ENCODE measurements at regions not wholly inside any gene's neighbourhood (a gene's known extent, or its start where the extent isn't known, plus 50 kb on each side); places are given as distances from the start of the nearest gene placed in this dataset.
A peak's percentile ranks its signal among the peaks of the same experiment; 100 is the strongest.

DNA sequence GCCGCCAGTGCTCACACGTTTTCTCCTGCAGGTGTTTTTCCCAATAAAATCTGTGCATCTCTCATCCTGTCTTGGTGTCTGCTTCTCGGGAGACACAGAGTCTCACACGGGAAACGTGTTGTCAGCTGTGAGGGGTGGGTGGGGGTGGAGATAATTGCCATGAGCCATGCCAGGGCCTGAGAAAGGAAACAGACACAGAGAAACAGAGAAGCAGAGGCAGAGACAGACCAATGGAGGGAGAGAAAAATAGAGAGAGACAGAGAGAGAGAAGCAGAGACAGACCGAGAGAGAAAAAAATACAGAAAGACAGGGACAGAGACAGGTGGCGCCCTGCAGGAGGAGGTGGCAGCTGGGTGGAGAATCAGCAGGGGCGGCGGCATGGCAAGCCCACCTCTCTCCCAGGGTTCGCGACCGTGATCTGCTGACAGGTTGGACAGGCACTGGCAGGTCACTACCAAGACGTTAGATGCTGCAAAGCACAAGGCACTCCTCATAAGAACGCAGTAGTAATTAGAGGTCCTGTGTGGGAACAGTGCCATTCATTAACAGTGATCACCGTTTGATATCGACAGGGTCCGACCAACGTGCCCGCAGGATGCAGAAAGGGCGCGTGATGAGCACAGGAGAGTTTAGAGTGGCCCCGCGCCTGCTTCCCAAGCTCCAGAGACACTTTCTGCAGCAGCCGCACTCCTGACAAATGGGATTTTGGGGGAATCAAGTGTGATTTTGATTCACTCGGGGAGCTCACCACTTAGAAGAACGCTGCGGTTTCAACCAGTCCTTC lies 70.5 kb upstream of the INSIG1 start:
- Mint-ChIP-seq H3K4me3 (no peak overlapping the region), H3K36me3 (ENCODE audit: insufficient read depth) (no peaks in the 10 kb centered on the region), H3K4me1 (ENCODE audit: low read depth in 2 of 2) (peaks cover 0 to 2% of the 10 kb centered on the region in 2 donors), H3K9me3 (no peaks in the 10 kb centered on the region), H3K27ac (no peak overlapping the region), H3K27me3 (peaks cover 22 to 36% of the 10 kb centered on the region in 2 donors)
- no peak for ATAC-seq (replicated peaks)
- DNase-seq, result no peak

DNA sequence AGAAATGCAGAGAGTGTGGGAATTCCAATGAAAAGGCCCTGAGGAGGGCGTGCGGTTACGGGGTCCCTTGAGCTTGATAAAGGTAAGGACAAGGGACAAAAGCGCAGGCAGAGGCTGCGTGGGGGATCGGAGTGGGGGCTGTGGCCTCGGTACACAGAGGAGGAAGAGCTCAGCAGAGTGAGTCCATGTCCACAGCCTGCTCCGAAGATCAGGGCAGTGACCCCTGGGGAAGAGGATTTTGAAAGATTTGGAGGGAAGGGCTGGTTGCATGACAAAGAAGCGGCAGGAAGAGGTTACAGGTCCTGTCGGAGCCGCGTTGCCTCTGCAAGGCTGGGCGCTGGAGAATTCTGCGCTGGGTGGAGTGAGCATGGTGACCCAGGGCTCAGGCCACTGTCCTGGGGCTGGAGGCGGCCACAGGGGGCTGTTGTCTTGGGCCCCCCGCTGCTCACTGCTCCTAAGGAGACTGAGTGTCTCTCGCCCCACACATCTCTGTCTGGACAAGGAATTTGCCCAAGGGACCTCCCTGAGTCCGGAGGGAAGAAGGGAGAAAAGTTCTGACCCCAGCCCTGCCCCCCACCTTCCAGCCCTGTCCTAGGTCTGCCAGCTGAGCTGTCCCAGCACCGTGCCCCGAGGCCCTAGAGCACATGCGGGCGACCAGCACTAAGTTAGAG lies 69.8 kb upstream of the INSIG1 start:
- no peaks in the 10 kb centered on the region for H3K9me3 Mint-ChIP-seq
- H3K4me1 Mint-ChIP-seq (ENCODE audit: low read depth in 2 of 2), result peaks cover 0 to 2% of the 10 kb centered on the region in 2 donors
- no peaks in the 10 kb centered on the region for H3K36me3 Mint-ChIP-seq (ENCODE audit: insufficient read depth)
- no peak overlapping the region for H3K4me3 Mint-ChIP-seq
- DNase-seq, result no peak
- no peak for ATAC-seq (replicated peaks)
- H3K27me3 Mint-ChIP-seq, result peaks cover 15 to 29% of the 10 kb centered on the region in 2 donors
- no peak overlapping the region for H3K27ac Mint-ChIP-seq

DNA sequence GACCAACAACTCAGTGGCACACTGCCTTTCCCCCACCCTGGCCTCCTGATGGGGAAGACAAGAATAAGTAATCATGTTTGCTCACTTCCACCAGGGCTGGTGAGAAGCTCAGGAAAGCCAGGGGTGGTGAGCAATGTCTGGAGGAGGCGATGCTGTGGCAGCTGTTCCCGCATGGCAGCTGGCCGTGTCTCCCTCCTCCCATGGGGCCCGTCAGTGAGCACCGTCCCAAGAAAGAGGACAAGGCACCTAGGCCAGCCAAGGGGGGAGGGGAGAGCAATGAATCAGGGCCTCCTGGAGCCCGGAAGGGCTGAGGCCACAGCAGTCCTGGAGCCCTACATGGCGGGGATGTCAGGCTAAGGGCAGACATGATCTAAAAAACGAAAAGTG lies 69.2 kb upstream of the INSIG1 start:
- Mint-ChIP-seq H3K9me3 (no peaks in the 10 kb centered on the region), H3K27me3 (peaks cover 12 to 26% of the 10 kb centered on the region in 2 donors), H3K4me3 (no peak overlapping the region), H3K36me3 (ENCODE audit: insufficient read depth) (no peaks in the 10 kb centered on the region), H3K4me1 (ENCODE audit: low read depth in 2 of 2) (peaks cover 0 to 2% of the 10 kb centered on the region in 2 donors), H3K27ac (no peak overlapping the region)
- no peak for ATAC-seq (replicated peaks)
- DNase-seq, result no peak

DNA sequence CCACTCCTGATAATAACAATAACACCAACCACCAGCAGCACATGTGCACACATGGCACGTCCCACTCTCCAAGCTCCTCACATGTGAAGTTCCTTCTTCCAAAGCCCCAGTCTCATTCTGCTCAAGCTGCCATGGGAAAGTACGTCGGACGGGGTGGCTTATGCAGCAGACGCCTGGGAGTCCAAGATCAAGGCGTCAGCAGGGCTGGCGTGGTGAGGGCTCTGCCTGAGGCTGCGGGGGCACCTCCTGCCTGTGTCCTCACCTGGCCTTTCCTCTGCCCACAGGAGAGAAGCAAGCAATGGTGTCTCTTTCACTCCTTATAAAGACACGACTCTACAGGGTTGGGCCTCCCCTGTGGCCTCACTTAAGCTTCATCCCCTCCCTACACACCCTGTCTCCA lies 68.8 kb upstream of the INSIG1 start:
- Mint-ChIP-seq H3K27me3 (peaks cover 12 to 26% of the 10 kb centered on the region in 2 donors), H3K4me1 (ENCODE audit: low read depth in 2 of 2) (peaks cover 0 to 2% of the 10 kb centered on the region in 2 donors)
- ATAC-seq (replicated peaks), result no peak

DNA sequence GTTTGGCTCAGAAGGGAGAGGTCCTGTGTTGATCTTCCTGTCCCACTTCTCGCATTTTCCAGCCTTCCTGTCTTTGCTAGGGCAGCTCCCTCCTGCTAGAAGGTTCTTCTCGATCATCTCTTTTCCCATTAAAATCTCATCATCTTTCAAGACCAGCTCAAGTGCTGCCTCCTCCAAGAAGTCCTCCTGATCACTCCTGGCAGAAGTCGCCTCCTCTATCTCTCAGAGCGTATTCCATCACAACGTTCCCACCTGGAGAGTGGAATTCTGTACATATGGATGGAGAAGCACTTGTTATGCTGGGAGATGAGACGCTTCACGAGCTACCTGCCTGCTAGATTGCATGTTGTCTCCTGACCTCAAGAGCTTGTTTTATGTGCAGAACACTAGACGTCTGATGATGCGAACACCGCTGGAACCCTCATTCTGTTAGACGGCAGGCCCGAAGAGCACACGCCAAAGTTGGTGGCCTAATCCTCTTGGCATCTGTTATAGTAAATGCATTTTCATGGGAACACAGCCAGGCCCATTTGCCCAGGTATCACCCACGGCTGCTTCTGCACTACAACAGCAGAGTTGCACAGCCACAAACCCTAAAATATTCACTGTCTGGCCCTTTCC lies 68.0 kb upstream of the INSIG1 start:
- Mint-ChIP-seq H3K36me3 (ENCODE audit: insufficient read depth) (no peaks in the 10 kb centered on the region), H3K27ac (peak overlapping the region in 1 of 2 donors; percentile 81), H3K9me3 (no peaks in the 10 kb centered on the region), H3K27me3 (peaks cover 12 to 26% of the 10 kb centered on the region in 2 donors), H3K4me3 (no peak overlapping the region), H3K4me1 (ENCODE audit: low read depth in 2 of 2) (peaks cover 0 to 2% of the 10 kb centered on the region in 2 donors)
- ATAC-seq (replicated peaks), result no peak
- DNase-seq, result no peak

More for the DNA sequence above, 68.8 kb upstream of the INSIG1 start:
- Mint-ChIP-seq H3K36me3 (ENCODE audit: insufficient read depth) (no peaks in the 10 kb centered on the region), H3K4me3 (no peak overlapping the region), H3K9me3 (no peaks in the 10 kb centered on the region), H3K27ac (no peak overlapping the region)
- DNase-seq, result no peak

DNA sequence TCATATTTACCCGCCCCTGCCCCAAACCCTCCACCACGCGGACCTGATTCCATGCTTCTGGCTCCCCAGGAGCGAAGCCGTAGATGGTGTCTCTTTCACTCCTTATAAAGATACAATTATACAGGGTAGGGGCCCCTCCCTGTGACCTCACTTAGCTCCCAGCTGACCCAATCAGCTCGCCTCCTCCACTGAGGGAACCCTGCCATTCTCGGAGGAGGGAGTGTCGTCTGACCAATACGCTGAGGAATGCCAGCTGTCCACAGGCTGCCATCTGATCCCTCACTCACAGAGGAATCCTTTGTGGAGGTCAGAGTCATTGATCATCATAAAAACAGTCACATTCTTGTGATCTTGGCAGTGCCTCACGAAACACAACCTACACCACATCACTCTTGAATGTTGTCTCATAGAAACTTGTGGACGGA lies 67.5 kb upstream of the INSIG1 start:
- peaks cover 0 to 2% of the 10 kb centered on the region in 2 donors for H3K4me1 Mint-ChIP-seq (ENCODE audit: low read depth in 2 of 2)
- no peak overlapping the region for H3K4me3 Mint-ChIP-seq
- peaks cover 12 to 26% of the 10 kb centered on the region in 2 donors for H3K27me3 Mint-ChIP-seq
- no peak for ATAC-seq (replicated peaks)
- no peak overlapping the region for H3K27ac Mint-ChIP-seq
- H3K9me3 Mint-ChIP-seq, result no peaks in the 10 kb centered on the region
- no peak for DNase-seq
- H3K36me3 Mint-ChIP-seq (ENCODE audit: insufficient read depth), result no peaks in the 10 kb centered on the region

DNA sequence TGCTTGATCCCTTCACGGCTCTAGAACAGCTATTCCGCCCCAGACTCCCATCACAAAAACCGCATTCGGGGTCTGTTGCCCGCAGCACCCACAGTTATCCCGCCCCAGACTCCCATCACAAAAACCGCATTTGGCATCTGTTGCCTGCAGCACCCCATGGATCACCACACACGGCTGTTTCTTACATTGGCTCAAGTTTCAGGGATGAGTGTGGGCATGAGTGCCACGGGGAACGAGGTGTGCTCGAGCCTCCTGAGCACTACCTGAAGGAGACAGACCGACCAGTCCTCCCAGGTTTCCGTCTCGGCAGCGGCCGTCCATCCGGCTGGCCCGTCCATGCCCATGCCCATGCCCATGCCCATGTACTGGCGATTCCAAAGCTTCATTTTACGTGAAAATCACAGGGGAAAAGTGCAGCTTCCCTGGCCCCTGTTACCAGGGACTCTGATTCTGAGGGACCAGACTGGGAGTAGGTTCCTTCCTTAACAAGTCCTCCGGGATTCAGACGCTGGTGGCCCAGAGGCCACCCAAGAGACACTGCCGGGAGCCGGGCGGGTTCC lies 66.4 kb upstream of the INSIG1 start:
- Mint-ChIP-seq H3K36me3 (ENCODE audit: insufficient read depth) (no peaks in the 10 kb centered on the region), H3K9me3 (no peaks in the 10 kb centered on the region), H3K4me3 (no peak overlapping the region), H3K27me3 (peaks cover 6 to 19% of the 10 kb centered on the region in 2 donors), H3K4me1 (ENCODE audit: low read depth in 2 of 2) (peaks cover 0 to 2% of the 10 kb centered on the region in 2 donors), H3K27ac (no peak overlapping the region)
- ATAC-seq (replicated peaks), result no peak
- DNase-seq, result no peak

DNA sequence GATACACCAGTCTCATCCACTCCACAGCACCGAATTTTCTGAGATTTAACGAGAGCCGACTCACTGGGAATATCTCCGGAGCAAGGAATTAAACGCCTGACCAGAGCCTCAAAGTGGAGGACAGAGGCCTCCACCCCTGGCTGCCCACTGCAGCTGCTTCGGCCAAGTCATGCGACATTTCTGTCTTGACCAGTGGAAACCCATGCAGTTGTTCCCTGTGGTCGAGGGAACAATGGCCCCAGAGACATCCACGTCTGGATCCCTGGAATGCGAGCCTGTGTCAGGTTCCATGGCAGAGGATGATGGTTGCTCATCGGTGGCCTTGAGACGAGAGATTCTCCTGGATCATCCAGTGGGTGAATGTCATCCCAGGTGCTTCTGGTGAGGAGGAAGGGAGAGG lies 65.7 kb upstream of the INSIG1 start:
- no peaks in the 10 kb centered on the region for H3K36me3 Mint-ChIP-seq (ENCODE audit: insufficient read depth)
- peaks cover 11 to 20% of the 10 kb centered on the region in 2 donors for H3K27me3 Mint-ChIP-seq
- H3K27ac Mint-ChIP-seq, result no peak overlapping the region
- no peaks in the 10 kb centered on the region for H3K9me3 Mint-ChIP-seq
- no peak for DNase-seq
- H3K4me3 Mint-ChIP-seq, result no peak overlapping the region
- no peak for ATAC-seq (replicated peaks)
- peaks cover 0 to 2% of the 10 kb centered on the region in 2 donors for H3K4me1 Mint-ChIP-seq (ENCODE audit: low read depth in 2 of 2)

DNA sequence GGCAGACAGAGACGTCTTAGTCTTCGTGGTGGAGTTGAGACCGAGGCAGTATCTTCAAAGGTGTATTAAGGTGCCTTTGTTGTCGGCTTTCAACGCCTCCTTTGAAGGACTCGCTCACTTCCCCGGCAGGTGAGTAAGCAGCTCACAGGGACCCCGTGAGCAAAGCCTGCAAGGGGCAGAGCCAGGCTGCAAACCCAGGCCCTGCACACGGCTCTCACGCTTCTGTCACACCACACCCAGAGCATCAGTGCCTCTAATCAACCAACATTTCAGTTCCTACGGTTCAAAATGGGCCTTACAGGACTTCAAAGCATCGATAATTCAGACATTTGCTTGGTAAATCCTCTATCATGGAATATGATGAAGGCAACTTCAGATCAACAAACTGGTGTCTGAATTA lies 64.8 kb upstream of the INSIG1 start:
- Mint-ChIP-seq H3K27ac (no peak overlapping the region), H3K4me1 (ENCODE audit: low read depth in 2 of 2) (peaks cover 0 to 1% of the 10 kb centered on the region in 2 donors)

DNA sequence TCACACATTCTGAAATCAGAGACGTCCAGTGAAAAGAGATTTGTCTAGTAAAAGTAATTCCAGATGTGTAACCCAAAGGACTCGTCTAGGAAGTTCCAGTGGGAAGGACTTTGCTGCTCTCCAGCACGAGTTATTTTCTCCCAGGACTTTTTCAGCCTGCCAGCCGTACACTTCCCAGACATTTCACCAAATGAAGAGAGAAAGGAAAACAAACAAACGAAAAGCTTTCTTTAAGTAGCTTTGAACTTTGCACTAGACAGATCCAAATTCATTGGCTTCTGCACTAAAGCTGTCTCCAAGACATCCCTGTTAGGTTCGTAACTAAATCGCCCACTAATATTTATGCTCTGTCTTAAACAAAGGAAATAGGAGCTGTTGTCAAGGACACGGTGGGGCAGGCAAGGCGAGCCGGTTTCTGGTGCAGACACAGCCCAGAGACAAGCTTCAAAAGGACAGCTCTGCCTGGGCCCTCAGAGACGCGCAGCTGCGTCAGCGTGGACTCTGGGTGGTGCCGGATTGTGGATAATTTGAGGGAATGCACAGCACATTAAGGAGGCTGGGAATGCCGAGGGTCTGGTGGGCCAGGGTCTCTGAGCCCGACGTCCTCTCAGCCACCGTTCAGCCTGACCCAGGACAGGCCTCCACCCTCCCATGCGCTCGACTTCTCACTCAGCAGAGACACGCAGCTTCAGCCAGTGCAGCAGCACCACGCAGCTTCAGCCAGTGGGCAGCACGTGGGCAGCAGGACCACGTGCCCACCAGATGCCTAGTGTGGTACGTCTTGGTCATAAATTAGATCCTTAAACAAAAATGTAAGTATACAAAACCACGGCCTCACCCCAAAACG lies 64.1 kb upstream of the INSIG1 start:
- Mint-ChIP-seq H3K9me3 (no peaks in the 10 kb centered on the region), H3K36me3 (ENCODE audit: insufficient read depth) (no peaks in the 10 kb centered on the region), H3K4me3 (no peak overlapping the region), H3K27me3 (peaks cover 11 to 18% of the 10 kb centered on the region in 2 donors), H3K27ac (no peak overlapping the region), H3K4me1 (ENCODE audit: low read depth in 2 of 2) (peaks cover 0 to 1% of the 10 kb centered on the region in 2 donors)
- ATAC-seq (replicated peaks), result no peak
- DNase-seq, result no peak

More for the DNA sequence above, 64.8 kb upstream of the INSIG1 start:
- no peak for DNase-seq
- no peaks in the 10 kb centered on the region for H3K36me3 Mint-ChIP-seq (ENCODE audit: insufficient read depth)
- H3K9me3 Mint-ChIP-seq, result no peaks in the 10 kb centered on the region
- H3K27me3 Mint-ChIP-seq, result peaks cover 7 to 18% of the 10 kb centered on the region in 2 donors
- H3K4me3 Mint-ChIP-seq, result no peak overlapping the region
- no peak for ATAC-seq (replicated peaks)

DNA sequence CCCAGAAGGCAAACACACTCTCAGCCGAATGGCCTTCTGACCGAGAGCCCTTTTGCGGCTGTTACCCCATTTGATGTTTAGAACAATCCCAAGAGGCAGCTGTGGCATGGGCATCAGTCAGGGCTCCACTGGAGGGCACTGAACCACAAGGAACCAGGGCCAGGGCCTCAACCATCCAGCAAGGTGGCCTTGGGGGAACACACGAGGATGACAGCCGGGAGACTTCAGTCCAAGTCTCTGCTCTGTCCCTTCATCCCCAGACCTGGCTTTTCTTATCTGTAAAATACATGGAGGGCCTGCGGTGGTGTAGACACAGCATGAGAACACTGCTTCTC lies 63.6 kb upstream of the INSIG1 start:
- H3K27ac Mint-ChIP-seq, result no peak overlapping the region
- H3K4me3 Mint-ChIP-seq, result no peak overlapping the region
- peaks cover 0 to 1% of the 10 kb centered on the region in 2 donors for H3K4me1 Mint-ChIP-seq (ENCODE audit: low read depth in 2 of 2)
- peaks cover 16 to 24% of the 10 kb centered on the region in 2 donors for H3K27me3 Mint-ChIP-seq
- no peak for DNase-seq
- peak; percentile 32 for ATAC-seq (replicated peaks)
- no peaks in the 10 kb centered on the region for H3K9me3 Mint-ChIP-seq
- H3K36me3 Mint-ChIP-seq (ENCODE audit: insufficient read depth), result no peaks in the 10 kb centered on the region

DNA sequence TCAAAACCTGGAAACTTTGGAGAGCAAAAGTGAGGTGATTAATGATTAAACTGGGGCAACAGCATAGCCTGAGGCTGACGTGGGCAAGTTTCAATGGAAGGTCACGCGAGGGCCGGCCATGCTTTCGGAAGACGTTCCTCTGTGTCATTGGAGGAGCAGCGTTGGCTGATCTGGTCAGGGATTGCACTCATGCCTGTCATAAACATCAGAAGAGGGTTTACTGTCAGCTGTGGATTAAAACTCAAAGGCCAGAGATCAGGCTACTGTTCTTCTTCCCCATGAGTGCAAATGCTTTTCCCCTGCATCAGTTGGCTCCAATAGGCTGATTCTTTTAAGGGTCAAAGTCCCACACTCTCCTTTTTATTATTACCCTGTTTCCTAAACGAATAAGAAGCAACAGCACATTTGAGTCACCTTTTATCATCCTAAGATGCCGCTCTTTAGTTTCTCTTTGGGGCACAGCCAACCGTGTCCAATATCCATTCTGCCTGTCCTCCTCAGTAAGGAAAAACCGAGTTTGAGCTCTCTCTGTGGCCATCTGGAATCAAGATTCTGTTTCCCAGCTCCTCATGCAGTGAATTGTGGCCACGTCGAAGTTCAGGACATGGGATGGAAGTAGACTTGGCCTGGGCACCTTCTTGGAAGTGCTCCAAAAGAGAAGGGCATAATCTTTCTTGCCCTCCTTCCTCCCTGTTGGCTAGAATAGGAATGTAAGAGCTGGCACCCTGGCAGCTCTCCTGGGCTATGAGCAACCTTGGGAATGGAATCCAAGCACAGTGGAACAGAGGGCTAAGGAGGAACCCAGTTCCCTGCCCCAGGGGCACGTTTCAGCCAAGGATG lies 62.5 kb upstream of the INSIG1 start:
- Mint-ChIP-seq H3K4me3 (no peak overlapping the region), H3K27me3 (peaks cover 24 to 33% of the 10 kb centered on the region in 2 donors), H3K36me3 (ENCODE audit: insufficient read depth) (no peaks in the 10 kb centered on the region)

More for the DNA sequence above, 62.5 kb upstream of the INSIG1 start:
- H3K27ac Mint-ChIP-seq, result no peak overlapping the region
- no peak for ATAC-seq (replicated peaks)
- no peaks in the 10 kb centered on the region for H3K9me3 Mint-ChIP-seq
- DNase-seq, result no peak
- peaks cover 0 to 1% of the 10 kb centered on the region in 2 donors for H3K4me1 Mint-ChIP-seq (ENCODE audit: low read depth in 2 of 2)
